Right hindlimb (tissue), 1 donor: ENCODE measurements at regions not wholly inside any gene's neighbourhood (a gene's known extent, or its start where the extent isn't known, plus 50 kb on each side); places are given as distances from the start of the nearest gene placed in this dataset.

ENCODE experiments used
- DNase-seq: peaks from one replicate; pipeline ENCODE4 v3.0.0-alpha.2; 2018

GRCh38 chr13:111541752-111542529, 221.5 kb downstream of the TEX29 start:
- no peak for DNase-seq

GRCh38 chr13:111542530-111543341, 222.3 kb downstream of the TEX29 start:
- DNase-seq = no peak

- DNase-seq = no peak
These were observed 226.7 kb downstream of the TEX29 start for GRCh38 chr13:111546921-111547675.

- no peak for DNase-seq
These were observed 227.4 kb downstream of the TEX29 start for GRCh38 chr13:111547726-111548273.

- no peak for DNase-seq
These were observed 227.9 kb downstream of the TEX29 start for GRCh38 chr13:111548301-111548700.

- DNase-seq = no peak
These were observed 228.4 kb downstream of the TEX29 start for GRCh38 chr13:111548805-111549204.

GRCh38 chr13:111549464-111549863, 229.0 kb downstream of the TEX29 start:
- DNase-seq = no peak

- no peak for DNase-seq
These were observed 229.6 kb downstream of the TEX29 start for GRCh38 chr13:111550062-111550461.

- DNase-seq = no peak
These were observed 230.9 kb downstream of the TEX29 start for GRCh38 chr13:111551204-111551820.

GRCh38 chr13:111552891-111553655, 232.6 kb downstream of the TEX29 start:
- no peak for DNase-seq

- DNase-seq = no peak
These were observed 234.3 kb downstream of the TEX29 start for GRCh38 chr13:111554539-111555267.

GRCh38 chr13:111555268-111555808, 234.9 kb downstream of the TEX29 start:
- no peak for DNase-seq

- no peak for DNase-seq
These were observed 235.5 kb downstream of the TEX29 start for GRCh38 chr13:111555903-111556302.

GRCh38 chr13:111556496-111556895, 236.1 kb downstream of the TEX29 start:
- no peak for DNase-seq

- DNase-seq = no peak
These were observed 237.7 kb downstream of the TEX29 start for GRCh38 chr13:111557921-111558699.

GRCh38 chr13:111558700-111559088, 238.3 kb downstream of the TEX29 start:
- DNase-seq = no peak

- DNase-seq = peak; percentile 30
These were observed 239.4 kb downstream of the TEX29 start for GRCh38 chr13:111559612-111560403.

GRCh38 chr13:111561091-111561781, 240.8 kb downstream of the TEX29 start:
- DNase-seq = no peak
